ENCODE measurements at regions not wholly inside any gene's neighbourhood (a gene's known extent, or its start where the extent isn't known, plus 50 kb on each side); places are given as distances from the start of the nearest gene placed in this dataset.

DNA sequence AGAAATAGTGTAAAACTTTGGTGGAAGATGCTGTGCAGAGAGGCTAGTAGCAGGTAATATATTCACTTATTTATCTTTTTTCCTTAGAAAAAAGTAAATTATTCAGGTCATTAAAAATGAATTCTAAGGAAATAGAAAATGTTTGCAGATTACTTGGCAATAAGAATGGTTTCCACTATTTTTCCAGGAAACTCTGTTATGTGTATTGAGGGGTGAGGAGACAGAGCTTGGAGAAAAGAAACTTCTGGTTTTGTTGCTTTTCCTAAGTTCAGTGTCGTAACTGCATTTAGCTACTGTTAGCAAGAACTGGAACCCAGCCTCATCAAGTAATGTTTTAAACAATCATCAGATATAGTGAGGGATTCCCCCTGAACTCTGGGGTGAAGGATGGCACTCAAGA lies 79.2 kb upstream of the SMLR1 start:
- TF ChIP-seq EZH2 (IDR thresholded peaks at IDR 0.05) (no peak), CTCF (IDR thresholded peaks at IDR 0.05) (no peak)
